Liver (tissue), 8 donors: ENCODE measurements at regions not wholly inside any gene's neighbourhood (a gene's known extent, or its start where the extent isn't known, plus 50 kb on each side); places are given as distances from the start of the nearest gene placed in this dataset.

Source experiments
- DNase-seq: peaks from one replicate; pipeline ENCODE4 v3.0.0-alpha.2; 2017; ENCODE audit warnings: low spot score
- H3K27ac ChIP-seq, 2 donors: one replicate each; pipeline ENCODE4 v1.7.0; 2013; ENCODE audit warnings: inconsistent platforms in 2 of 2, low read length in 2 of 2, control low read depth in 1 of 2, low read depth in 1 of 2, mild to moderate bottlenecking in 1 of 2
- H3K27me3 ChIP-seq, 4 donors: one replicate each; pipeline versions ENCODE4 v1.6.1 to v1.7.0; 2013; ENCODE audit warnings: low read length in 3 of 4, inconsistent platforms in 1 of 4, mild to moderate bottlenecking in 1 of 4, moderate library complexity in 1 of 4; ENCODE audit not compliant: control insufficient read depth in 4 of 4, insufficient read depth in 4 of 4
- H3K36me3 ChIP-seq, 4 donors: one replicate each; pipeline versions ENCODE4 v1.6.1 to v1.7.0; 2013; ENCODE audit warnings: low read length in 3 of 4, mild to moderate bottlenecking in 3 of 4, low read depth in 1 of 4, moderate library complexity in 1 of 4; ENCODE audit not compliant: control insufficient read depth in 4 of 4, insufficient read depth in 3 of 4
- H3K4me1 ChIP-seq, 4 donors: one replicate each; pipeline versions ENCODE4 v1.6.1 to v1.7.0; 2013; ENCODE audit warnings: low read length in 3 of 4, mild to moderate bottlenecking in 3 of 4, moderate library complexity in 1 of 4; ENCODE audit not compliant: control insufficient read depth in 4 of 4, insufficient read depth in 4 of 4
- H3K4me3 ChIP-seq, 3 donors: one replicate each; pipeline versions ENCODE4 v1.6.1 to v1.7.0; 2013; ENCODE audit warnings: low read length in 3 of 3, control low read depth in 1 of 3, low read depth in 1 of 3, mild to moderate bottlenecking in 1 of 3
- H3K9ac ChIP-seq, 2 donors: one replicate each; pipeline ENCODE4 v1.7.0; 2013; ENCODE audit warnings: low read length in 2 of 2, mild to moderate bottlenecking in 2 of 2, moderate library complexity in 2 of 2, control low read depth in 1 of 2, low read depth in 1 of 2
- H3K9me3 ChIP-seq, 4 donors: one replicate each; pipeline versions ENCODE4 v1.6.1 to v1.7.0; 2013; ENCODE audit warnings: low read length in 3 of 4; ENCODE audit not compliant: control insufficient read depth in 4 of 4
- ATF3 ChIP-seq: IDR thresholded peaks from 2 replicates; pipeline ENCODE4 v1.6.1; 2016; ENCODE audit warnings: antibody characterized with exemption
- EGR1 ChIP-seq, 2 donors: IDR thresholded peaks; 2 replicates each; pipeline ENCODE4 v1.6.1; 2016 to 2018; ENCODE audit warnings: antibody characterized with exemption in 2 of 2, low read depth in 2 of 2
- FOXA1 ChIP-seq: IDR thresholded peaks from 2 replicates; pipeline ENCODE4 v1.6.1; 2016; ENCODE audit warnings: antibody characterized with exemption
- FOXA2 ChIP-seq: IDR thresholded peaks from 2 replicates; pipeline ENCODE4 v1.6.1; 2016; ENCODE audit warnings: antibody characterized with exemption
- GABPA ChIP-seq, 2 donors: IDR thresholded peaks in 1 of 2; conservative IDR thresholded peaks in 1 of 2; 2 replicates each; pipeline ENCODE4 v1.6.1; 2016; ENCODE audit warnings: antibody characterized with exemption in 2 of 2, mild to moderate bottlenecking in 1 of 2, moderate library complexity in 1 of 2
- HNF4A ChIP-seq, 2 donors: conservative IDR thresholded peaks; 2 replicates each; pipeline ENCODE4 v1.6.1; 2016; ENCODE audit warnings: antibody characterized with exemption in 2 of 2, mild to moderate bottlenecking in 2 of 2
- HNF4G ChIP-seq: IDR thresholded peaks from 2 replicates; pipeline ENCODE4 v1.6.1; 2016; ENCODE audit warnings: antibody characterized with exemption
- JUND ChIP-seq, 2 donors: IDR thresholded peaks; 2 replicates each; pipeline ENCODE4 v1.6.1; 2016; ENCODE audit warnings: antibody characterized with exemption in 2 of 2
- MAX ChIP-seq: IDR thresholded peaks from 2 replicates; pipeline ENCODE4 v1.6.1; 2016; ENCODE audit warnings: antibody characterized with exemption
- NR2F2 ChIP-seq: IDR thresholded peaks from 2 replicates; pipeline ENCODE4 v1.6.1; 2016; ENCODE audit warnings: antibody characterized with exemption
- RAD21 ChIP-seq, 2 donors: IDR thresholded peaks; 2 replicates each; pipeline ENCODE4 v1.6.1; 2016; ENCODE audit warnings: antibody characterized with exemption in 2 of 2, mild to moderate bottlenecking in 2 of 2
- REST ChIP-seq: IDR thresholded peaks from 2 replicates; pipeline ENCODE4 v1.6.1; 2016; ENCODE audit warnings: antibody characterized with exemption, mild to moderate bottlenecking
- RXRA ChIP-seq, 2 donors: IDR thresholded peaks; 2 replicates each; pipeline ENCODE4 v1.6.1; 2017 to 2018; ENCODE audit warnings: antibody characterized with exemption in 2 of 2, mild to moderate bottlenecking in 1 of 2
- SP1 ChIP-seq: IDR thresholded peaks from 2 replicates; pipeline ENCODE4 v1.6.1; 2018; ENCODE audit warnings: antibody characterized with exemption, mild to moderate bottlenecking
- TAF1 ChIP-seq: conservative IDR thresholded peaks from 2 replicates; pipeline ENCODE4 v1.6.1; 2016; ENCODE audit warnings: antibody characterized with exemption, mild to moderate bottlenecking
- YY1 ChIP-seq: IDR thresholded peaks from 2 replicates; pipeline ENCODE4 v1.6.1; 2016; ENCODE audit warnings: antibody characterized with exemption, mild to moderate bottlenecking
- WGBS: extraction: QIAGEN DNeasy Blood & Tissue Kit; methylation state at CpG from one replicate; pipeline ENCODE4 v1.1.7; 2013; 5-methylcytosine and 5-hydroxymethylcytosine counted together
- TF ChIP-seq, protein P1 (sequence below): IDR thresholded peaks from 2 replicates; pipeline ENCODE4 v1.6.1; 2016; ENCODE audit warnings: antibody characterized with exemption
- TF ChIP-seq, protein P2 (sequence below): fragments of 150-350 bp; IDR thresholded peaks from 2 replicates; pipeline ENCODE4 v1.5.1; 2017; ENCODE audit warnings: improper control_type of control experiment, low read depth, low read length; ENCODE audit not compliant: missing input control
- donor health status: healthy.
- donor health status: healthy.
- donor health status: healthy.
- donor health status: healthy.
- donor health status: healthy.

DNA sequence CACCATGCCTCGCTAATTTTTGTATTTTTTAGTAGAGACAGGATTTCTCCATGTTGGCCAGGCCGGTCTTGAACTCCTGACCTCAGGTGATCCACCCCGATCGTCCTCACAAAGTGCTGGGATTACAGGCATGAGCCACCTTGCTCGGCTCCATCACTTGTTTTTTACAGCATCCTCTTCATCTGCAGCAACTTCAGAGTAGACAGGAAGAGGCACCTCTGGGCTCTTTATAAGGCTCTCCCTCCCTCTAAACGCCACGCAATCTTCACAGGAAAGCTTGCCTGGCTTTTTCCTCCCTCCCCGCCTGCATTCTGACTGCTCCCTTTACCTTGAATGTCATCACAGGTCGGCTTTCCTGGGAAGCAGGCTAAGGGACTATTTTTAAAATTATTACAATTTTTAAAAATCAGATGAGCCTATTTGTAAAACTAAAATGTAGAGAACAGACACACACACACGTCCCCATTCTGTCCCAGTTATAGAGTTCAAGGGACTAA lies 111.5 kb upstream of the LDB2 start:
- no peak for DNase-seq
- peaks cover 0 to 3% (median under 1%) of the 10 kb centered on the region in 4 donors for H3K27me3 ChIP-seq
- TF ChIP-seq RXRA (IDR thresholded peaks at IDR 0.05) (no peak), MAX (no peak), HNF4A (conservative IDR thresholded peaks at IDR 0.05) (no peak), HNF4G (no peak), JUND (IDR thresholded peaks at IDR 0.05) (no peak), NR2F2 (no peak), YY1 (no peak), GABPA (IDR thresholded peaks at IDR 0.05 in 1 of 2, conservative IDR thresholded peaks at IDR 0.05 in 1 of 2) (no peak), EGR1 (IDR thresholded peaks at IDR 0.05; ENCODE audit: low read depth in 2 of 2) (no peak), FOXA2 (no peak), REST (no peak), SP1 (no peak), TAF1 (no peak), ATF3 (no peak), FOXA1 (no peak), RAD21 (IDR thresholded peaks at IDR 0.05) (no peak)
- TF ChIP-seq, protein P1, sequence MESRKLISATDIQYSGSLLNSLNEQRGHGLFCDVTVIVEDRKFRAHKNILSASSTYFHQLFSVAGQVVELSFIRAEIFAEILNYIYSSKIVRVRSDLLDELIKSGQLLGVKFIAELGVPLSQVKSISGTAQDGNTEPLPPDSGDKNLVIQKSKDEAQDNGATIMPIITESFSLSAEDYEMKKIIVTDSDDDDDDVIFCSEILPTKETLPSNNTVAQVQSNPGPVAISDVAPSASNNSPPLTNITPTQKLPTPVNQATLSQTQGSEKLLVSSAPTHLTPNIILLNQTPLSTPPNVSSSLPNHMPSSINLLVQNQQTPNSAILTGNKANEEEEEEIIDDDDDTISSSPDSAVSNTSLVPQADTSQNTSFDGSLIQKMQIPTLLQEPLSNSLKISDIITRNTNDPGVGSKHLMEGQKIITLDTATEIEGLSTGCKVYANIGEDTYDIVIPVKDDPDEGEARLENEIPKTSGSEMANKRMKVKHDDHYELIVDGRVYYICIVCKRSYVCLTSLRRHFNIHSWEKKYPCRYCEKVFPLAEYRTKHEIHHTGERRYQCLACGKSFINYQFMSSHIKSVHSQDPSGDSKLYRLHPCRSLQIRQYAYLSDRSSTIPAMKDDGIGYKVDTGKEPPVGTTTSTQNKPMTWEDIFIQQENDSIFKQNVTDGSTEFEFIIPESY, result no peak
- TF ChIP-seq, protein P2, sequence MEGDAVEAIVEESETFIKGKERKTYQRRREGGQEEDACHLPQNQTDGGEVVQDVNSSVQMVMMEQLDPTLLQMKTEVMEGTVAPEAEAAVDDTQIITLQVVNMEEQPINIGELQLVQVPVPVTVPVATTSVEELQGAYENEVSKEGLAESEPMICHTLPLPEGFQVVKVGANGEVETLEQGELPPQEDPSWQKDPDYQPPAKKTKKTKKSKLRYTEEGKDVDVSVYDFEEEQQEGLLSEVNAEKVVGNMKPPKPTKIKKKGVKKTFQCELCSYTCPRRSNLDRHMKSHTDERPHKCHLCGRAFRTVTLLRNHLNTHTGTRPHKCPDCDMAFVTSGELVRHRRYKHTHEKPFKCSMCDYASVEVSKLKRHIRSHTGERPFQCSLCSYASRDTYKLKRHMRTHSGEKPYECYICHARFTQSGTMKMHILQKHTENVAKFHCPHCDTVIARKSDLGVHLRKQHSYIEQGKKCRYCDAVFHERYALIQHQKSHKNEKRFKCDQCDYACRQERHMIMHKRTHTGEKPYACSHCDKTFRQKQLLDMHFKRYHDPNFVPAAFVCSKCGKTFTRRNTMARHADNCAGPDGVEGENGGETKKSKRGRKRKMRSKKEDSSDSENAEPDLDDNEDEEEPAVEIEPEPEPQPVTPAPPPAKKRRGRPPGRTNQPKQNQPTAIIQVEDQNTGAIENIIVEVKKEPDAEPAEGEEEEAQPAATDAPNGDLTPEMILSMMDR, result no peak
- no peaks in the 10 kb centered on the region for H3K4me1 ChIP-seq
- WGBS, result 73% methylated on average over 10 of the region's 10 CpGs
- H3K4me3 ChIP-seq, result no peak overlapping the region
- no peak overlapping the region for H3K9ac ChIP-seq
- no peaks in the 10 kb centered on the region for H3K36me3 ChIP-seq
- no peak overlapping the region for H3K27ac ChIP-seq
- H3K9me3 ChIP-seq, result peaks cover 0 to 3% (median 0%) of the 10 kb centered on the region in 4 donors
